Vagina (tissue), 2 donors: ENCODE measurements at regions not wholly inside any gene's neighbourhood (a gene's known extent, or its start where the extent isn't known, plus 50 kb on each side); places are given as distances from the start of the nearest gene placed in this dataset.
A peak's percentile ranks its signal among the peaks of the same experiment; 100 is the strongest.

Experiments used
- DNase-seq, 2 donors: peaks; one replicate each; pipeline ENCODE4 v3.0.0-alpha.2; 2017; ENCODE audit errors: extremely low spot score in 2 of 2
- H3K27ac ChIP-seq: fragments of 200-600 bp; sonication (generic); one replicate; pipeline ENCODE4 v1.5.1; 2019
- H3K27me3 ChIP-seq: fragments of 200-600 bp; sonication (generic); one replicate; pipeline ENCODE4 v1.5.1; 2019
- H3K36me3 ChIP-seq, 2 donors: fragments of 200-600 bp; sonication (generic); one replicate each; pipeline ENCODE4 v1.5.1; 2017 to 2019
- H3K4me1 ChIP-seq: fragments of 200-600 bp; sonication (generic); one replicate; pipeline ENCODE4 v1.5.1; 2019
- H3K4me3 ChIP-seq, 2 donors: fragments of 200-600 bp; sonication (generic); 1 replicate in 1 of 2; 2 replicates in 1 of 2; pipeline ENCODE4 v1.5.1; 2016 to 2019
- H3K9me3 ChIP-seq: fragments of 200-600 bp; sonication (generic); one replicate; pipeline ENCODE4 v1.5.1; 2019
- POLR2A ChIP-seq, 2 donors: fragments of 450-650 bp; IDR thresholded peaks; one replicate each; pipeline ENCODE4 v1.6.1; 2017; ENCODE audit warnings: antibody characterized with exemption in 2 of 2, mild to moderate bottlenecking in 2 of 2, moderate library complexity in 2 of 2
- POLR2AphosphoS5 ChIP-seq, 2 donors: sonication (generic); formaldehyde crosslinking; IDR thresholded peaks; one replicate each; pipeline ENCODE4 v1.9.0; 2017; ENCODE audit warnings: antibody characterized with exemption in 2 of 2, mild to moderate bottlenecking in 2 of 2, low read depth in 1 of 2; ENCODE audit not compliant: insufficient read depth in 1 of 2
- intact Hi-C: fragments of 100-400 bp; cut with DNase I; formaldehyde crosslinking; loops from one replicate; pipeline ENCODE4 v1.15.1; 2023
- TF ChIP-seq, protein P1 (sequence below), 3 experiments: fragments of 450-650 bp in 2 of 3; fragments of 200-600 bp in 1 of 3; sonication (generic) in 1 of 3; IDR thresholded peaks; one replicate each; pipeline ENCODE4 v1.5.1; 2017 to 2019; ENCODE audit warnings: antibody characterized with exemption in 3 of 3, mild to moderate bottlenecking in 2 of 3, moderate library complexity in 2 of 3

DNA sequence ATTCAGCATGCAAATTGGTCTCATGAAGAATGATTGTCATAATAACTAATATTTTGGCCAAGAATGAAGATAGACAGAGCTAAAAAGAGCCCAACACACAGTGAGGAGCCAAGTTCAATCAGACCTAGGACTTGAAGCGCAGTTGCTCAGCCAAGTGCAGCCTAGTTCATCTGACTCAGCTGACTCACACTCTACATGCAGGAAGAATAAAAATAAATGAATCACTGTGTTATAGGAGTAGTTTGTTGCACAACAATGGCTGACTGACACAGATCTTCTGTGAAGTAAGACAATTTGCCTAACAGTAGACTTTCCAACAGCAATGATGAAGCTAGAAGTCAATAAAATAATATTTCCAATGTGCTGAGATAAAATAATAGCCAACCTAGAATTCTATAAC lies 261.5 kb downstream of the CEMIP2 start:
- Histone ChIP-seq H3K4me1 (peaks cover 7% of the 10 kb centered on the region), H3K9me3 (no peaks in the 10 kb centered on the region), H3K4me3 (no peak overlapping the region), H3K27ac (no peak overlapping the region), H3K36me3 (no peaks in the 10 kb centered on the region), H3K27me3 (no peaks in the 10 kb centered on the region)
- TF ChIP-seq, protein P1, sequence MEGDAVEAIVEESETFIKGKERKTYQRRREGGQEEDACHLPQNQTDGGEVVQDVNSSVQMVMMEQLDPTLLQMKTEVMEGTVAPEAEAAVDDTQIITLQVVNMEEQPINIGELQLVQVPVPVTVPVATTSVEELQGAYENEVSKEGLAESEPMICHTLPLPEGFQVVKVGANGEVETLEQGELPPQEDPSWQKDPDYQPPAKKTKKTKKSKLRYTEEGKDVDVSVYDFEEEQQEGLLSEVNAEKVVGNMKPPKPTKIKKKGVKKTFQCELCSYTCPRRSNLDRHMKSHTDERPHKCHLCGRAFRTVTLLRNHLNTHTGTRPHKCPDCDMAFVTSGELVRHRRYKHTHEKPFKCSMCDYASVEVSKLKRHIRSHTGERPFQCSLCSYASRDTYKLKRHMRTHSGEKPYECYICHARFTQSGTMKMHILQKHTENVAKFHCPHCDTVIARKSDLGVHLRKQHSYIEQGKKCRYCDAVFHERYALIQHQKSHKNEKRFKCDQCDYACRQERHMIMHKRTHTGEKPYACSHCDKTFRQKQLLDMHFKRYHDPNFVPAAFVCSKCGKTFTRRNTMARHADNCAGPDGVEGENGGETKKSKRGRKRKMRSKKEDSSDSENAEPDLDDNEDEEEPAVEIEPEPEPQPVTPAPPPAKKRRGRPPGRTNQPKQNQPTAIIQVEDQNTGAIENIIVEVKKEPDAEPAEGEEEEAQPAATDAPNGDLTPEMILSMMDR (IDR thresholded peaks at IDR 0.05), result no peak
- TF ChIP-seq POLR2AphosphoS5 (IDR thresholded peaks at IDR 0.05; ENCODE audit: insufficient read depth in 1 of 2, low read depth in 1 of 2), result peak in 1 of 2 donors; percentile 70
- no peak for DNase-seq
- intact Hi-C loops, result no loop called here

DNA sequence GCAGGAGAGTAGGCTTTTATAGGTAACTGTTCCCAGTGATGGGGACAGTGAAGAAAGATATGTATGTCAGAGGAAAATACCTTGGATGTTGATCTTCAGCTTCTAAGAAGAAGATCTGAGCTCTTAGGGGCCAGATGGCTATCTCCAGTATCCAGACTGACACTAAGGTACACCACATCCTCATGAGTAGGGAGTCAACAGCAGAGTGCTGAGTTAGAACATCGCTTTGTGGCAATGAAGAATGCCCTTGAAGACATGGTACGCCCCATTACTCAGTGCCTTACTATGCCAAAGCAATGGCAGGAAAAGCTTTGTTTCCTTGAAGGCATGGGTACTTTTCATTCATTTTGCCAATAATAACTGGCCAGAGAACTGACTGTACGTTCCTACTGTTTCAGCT lies 263.7 kb downstream of the CEMIP2 start:
- H3K27ac ChIP-seq, result no peak overlapping the region
- H3K27me3 ChIP-seq, result no peaks in the 10 kb centered on the region
- peaks cover 7% of the 10 kb centered on the region for H3K4me1 ChIP-seq
- intact Hi-C loops, result no loop called here
- H3K4me3 ChIP-seq, result no peak overlapping the region
- peaks cover 3% of the 10 kb centered on the region for H3K9me3 ChIP-seq
- TF ChIP-seq POLR2AphosphoS5 (IDR thresholded peaks at IDR 0.05; ENCODE audit: insufficient read depth in 1 of 2, low read depth in 1 of 2), result no peak
- TF ChIP-seq, protein P1 (IDR thresholded peaks at IDR 0.05), result no peak
- no peak for TF ChIP-seq POLR2A (IDR thresholded peaks at IDR 0.05)
- no peak for DNase-seq
- H3K36me3 ChIP-seq, result no peaks in the 10 kb centered on the region

DNA sequence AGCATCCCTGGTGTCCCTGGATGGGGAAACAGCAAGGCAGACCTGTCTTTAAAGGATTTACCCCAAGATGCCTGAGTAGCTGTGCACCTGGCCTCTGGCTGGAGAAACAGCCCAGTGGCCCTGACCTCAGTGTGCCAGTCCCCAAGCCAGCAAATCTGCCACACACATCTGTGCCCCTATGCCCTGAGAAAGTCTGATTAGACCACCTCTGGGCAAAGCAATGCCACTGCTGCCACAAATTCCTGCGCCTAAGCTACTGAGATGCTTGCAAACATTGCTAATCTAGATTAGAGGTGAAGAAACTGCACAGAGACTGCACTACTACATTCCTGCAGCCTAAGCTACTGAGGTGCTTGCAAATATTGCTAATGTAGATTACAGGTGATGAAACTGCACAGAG lies 269.6 kb downstream of the CEMIP2 start:
- Histone ChIP-seq H3K27me3 (no peaks in the 10 kb centered on the region), H3K27ac (no peak overlapping the region), H3K4me3 (no peak overlapping the region), H3K36me3 (no peaks in the 10 kb centered on the region), H3K4me1 (no peaks in the 10 kb centered on the region), H3K9me3 (peaks cover 4% of the 10 kb centered on the region)
- DNase-seq, result no peak
- TF ChIP-seq, protein P1 (IDR thresholded peaks at IDR 0.05), result no peak
- TF ChIP-seq POLR2A (IDR thresholded peaks at IDR 0.05), result no peak
- TF ChIP-seq POLR2AphosphoS5 (IDR thresholded peaks at IDR 0.05; ENCODE audit: insufficient read depth in 1 of 2, low read depth in 1 of 2), result no peak
- intact Hi-C loops, result no loop called here

DNA sequence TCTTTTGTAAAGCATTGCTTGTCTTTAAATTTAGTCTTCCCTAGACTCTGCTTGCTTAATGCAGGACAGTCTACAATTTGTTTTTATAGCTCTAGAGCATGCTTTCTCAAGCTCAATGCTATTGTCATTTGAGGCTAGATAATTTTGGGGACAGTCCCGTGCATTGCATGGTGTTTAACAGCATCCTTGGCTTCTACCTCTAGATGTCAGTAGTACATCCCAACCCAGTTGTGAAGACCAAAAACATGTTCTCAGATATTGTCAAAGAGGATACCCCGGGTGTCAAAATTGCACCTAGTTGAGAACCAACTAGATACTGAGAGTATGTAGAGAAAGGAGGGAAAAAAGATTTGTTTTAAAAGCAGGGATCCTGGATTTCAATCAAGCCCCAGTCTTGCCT lies 277.5 kb downstream of the CEMIP2 start:
- Histone ChIP-seq H3K4me1 (no peaks in the 10 kb centered on the region), H3K4me3 (no peak overlapping the region), H3K27me3 (no peaks in the 10 kb centered on the region), H3K9me3 (no peaks in the 10 kb centered on the region), H3K27ac (no peak overlapping the region), H3K36me3 (no peaks in the 10 kb centered on the region)
- TF ChIP-seq POLR2A (IDR thresholded peaks at IDR 0.05), result no peak
- no peak for TF ChIP-seq POLR2AphosphoS5 (IDR thresholded peaks at IDR 0.05; ENCODE audit: insufficient read depth in 1 of 2, low read depth in 1 of 2)
- TF ChIP-seq, protein P1 (IDR thresholded peaks at IDR 0.05), result no peak
- intact Hi-C loops, result no loop called here
- no peak for DNase-seq

DNA sequence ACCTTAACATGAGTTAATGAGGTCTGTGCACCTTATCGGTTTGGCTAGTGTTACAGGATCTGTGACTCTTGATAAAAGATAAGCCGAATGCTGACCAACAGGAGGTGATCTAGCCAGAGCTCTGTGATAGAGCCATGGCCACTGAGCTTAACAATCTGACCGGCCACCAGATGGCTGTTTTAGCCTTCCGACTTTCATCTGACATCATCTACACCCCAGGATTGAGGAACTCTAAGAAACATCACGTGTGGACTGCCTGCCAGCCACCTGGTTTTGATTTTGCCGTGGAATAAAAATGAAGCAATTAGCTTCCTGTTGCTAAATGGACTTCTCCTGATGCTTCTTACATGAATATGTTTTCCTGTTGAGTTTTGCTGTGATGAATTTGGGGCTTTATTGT lies 281.3 kb downstream of the CEMIP2 start:
- no peaks in the 10 kb centered on the region for H3K4me1 ChIP-seq
- H3K27ac ChIP-seq, result no peak overlapping the region
- H3K27me3 ChIP-seq, result no peaks in the 10 kb centered on the region
- no peak for DNase-seq
- no peak for TF ChIP-seq POLR2AphosphoS5 (IDR thresholded peaks at IDR 0.05; ENCODE audit: insufficient read depth in 1 of 2, low read depth in 1 of 2)
- no peak for TF ChIP-seq POLR2A (IDR thresholded peaks at IDR 0.05)
- TF ChIP-seq, protein P1 (IDR thresholded peaks at IDR 0.05), result no peak
- intact Hi-C loops, result no loop called here
- no peak overlapping the region for H3K4me3 ChIP-seq
- H3K9me3 ChIP-seq, result no peaks in the 10 kb centered on the region
- no peaks in the 10 kb centered on the region for H3K36me3 ChIP-seq
